GM18867 (cell line): ENCODE measurements at regions not wholly inside any gene's neighbourhood (a gene's known extent, or its start where the extent isn't known, plus 50 kb on each side); places are given as distances from the start of the nearest gene placed in this dataset.
"Not testable (repeated sequence)": the region's sequence is repeated elsewhere in the genome, so short reads cannot be mapped to it uniquely, and the experiment has no call there.

Experiments
- ATAC-seq: cut with Tn5 transposase; IDR thresholded peaks from one replicate; pipeline ENCODE4 v1.9.1; 2021; ENCODE audit warnings: mild to moderate bottlenecking, moderate library complexity; ENCODE audit not compliant: unreplicated experiment

DNA sequence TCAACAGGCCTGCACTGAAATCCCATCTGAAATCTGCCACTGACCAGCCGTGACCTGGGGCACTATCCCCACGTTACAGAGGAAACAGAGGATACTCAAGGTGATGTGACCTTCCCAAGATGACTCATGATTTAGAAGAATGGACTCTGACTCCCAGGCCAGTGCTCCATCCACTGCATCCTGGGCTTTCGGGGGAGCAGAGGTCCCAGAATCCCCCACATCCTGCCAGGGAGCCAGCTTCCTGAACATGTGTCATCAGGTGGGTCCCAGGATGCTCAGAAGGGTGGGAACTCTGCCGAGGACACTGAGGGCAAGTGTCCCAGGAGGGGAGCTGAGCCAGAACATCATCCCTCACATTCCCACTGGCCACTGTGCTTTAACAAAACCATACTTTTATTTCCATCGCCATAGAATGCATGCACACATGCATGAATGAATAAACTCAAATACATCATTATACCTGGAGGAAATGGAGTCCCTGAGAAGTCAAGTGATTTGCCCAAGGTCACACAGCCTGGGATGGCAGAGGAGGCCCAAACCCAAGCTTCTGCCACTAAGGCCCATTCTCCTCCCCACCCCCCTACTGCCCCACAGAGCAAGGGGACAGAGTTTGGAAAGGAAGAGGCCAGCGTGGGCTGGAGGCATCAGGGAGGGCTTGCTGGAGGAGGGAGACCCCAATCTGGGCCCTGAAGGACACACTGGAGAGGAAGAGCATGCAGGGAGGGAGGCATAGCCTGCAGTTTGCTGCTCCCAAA, 189.4 kb downstream of the MATN1 start:
- no peak for ATAC-seq

DNA sequence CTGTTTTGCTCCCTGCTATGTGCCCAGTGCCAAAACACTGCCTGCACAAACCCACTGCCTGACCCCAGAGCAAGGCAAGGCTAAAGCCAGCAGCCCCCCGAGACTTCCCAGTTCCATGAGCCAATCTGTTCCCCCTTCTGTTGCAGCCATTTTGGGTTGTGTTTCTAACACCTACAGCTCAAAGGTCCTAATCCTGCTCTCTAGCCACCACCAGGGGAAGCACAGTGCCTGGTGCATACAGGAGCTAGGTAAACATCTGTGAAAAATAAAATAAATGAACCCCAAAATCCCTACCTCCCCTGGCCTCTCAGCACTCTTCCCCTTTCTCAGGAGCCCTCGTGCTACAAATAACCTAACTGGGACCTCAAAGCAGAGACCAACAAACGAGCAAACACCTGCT, 190.2 kb downstream of the MATN1 start:
- no peak for ATAC-seq

DNA sequence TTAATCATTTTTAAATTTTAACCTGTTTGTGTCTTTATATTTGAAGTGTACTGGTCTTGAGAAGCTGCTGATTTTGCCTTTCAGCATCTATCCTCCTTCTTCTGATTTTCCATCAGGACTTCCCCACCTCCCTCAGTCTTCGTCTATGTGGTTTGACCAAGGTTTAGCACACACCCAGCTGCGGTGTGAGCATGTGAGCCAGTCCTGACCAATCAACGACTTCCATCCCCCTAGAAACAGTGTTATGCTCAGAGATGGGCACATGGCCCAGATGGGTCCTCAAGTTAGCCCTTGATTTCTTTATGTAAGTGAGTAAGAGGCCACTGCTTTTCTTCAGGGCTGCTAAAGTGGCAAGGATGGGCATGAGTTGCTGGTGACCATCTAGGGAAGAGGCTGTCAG, 190.8 kb downstream of the MATN1 start:
- no peak for ATAC-seq

DNA sequence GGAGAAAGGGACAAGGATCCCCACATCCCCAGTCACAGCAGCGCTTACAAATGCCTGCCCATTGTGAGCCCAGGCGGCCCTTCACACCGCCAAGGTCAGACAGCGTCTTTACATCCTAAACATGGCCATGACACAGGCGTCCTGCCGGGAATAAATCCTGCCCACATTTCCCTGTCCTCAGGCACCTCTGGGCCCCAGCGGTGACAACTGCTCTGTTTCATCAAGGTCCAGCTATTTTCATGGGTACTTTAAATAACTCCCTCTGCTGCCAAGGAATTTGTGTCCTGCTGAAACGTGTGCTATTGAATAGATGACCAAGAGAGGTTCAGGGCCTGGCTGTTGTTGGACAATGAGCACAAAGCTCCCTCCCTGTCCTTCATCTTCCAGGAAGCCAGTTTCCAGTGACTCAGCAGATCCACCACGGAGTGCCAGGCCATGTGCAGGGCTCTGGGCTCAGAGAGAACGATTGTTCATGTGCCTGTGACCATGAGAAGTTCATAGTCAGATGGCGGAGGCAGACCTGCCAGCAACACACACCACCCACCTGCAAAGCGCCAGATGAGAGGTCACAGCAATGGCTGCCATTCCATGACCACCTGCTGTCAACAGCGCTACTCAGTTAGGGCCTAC, 195.8 kb downstream of the MATN1 start:
- no peak for ATAC-seq

DNA sequence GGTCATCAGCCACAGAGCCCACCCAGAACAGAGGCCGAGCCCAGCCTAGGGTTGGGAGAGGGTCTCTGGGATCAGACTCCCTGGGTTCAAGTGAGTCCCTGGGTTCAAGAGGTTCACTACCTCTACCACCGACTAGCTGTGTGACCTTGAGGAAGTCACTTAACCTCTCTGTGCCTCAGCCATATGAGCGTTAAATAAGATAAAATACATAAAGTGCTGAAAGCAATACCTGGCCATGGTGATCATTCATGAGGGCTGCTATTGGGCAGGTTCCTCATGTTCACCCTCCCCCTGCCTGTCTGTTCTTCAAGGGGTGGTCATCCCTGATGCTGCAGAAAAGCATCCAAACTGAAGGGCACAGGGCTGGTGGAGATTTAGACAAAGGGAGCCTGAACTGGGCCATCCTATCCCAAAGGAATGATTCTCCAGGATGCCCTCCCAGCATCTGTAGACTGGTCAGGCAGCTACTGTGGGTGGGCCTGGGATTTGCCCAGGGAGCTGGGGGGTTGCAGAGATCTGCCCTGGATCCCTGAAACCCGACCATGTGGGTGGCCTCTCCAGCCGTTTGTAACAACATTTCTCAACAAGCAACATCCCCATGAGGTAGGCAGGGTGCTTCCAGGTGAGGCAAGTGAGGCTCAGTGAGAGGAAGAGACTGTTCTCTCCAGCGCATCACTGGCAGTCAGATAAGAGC, 196.6 kb downstream of the MATN1 start:
- no peak for ATAC-seq

DNA sequence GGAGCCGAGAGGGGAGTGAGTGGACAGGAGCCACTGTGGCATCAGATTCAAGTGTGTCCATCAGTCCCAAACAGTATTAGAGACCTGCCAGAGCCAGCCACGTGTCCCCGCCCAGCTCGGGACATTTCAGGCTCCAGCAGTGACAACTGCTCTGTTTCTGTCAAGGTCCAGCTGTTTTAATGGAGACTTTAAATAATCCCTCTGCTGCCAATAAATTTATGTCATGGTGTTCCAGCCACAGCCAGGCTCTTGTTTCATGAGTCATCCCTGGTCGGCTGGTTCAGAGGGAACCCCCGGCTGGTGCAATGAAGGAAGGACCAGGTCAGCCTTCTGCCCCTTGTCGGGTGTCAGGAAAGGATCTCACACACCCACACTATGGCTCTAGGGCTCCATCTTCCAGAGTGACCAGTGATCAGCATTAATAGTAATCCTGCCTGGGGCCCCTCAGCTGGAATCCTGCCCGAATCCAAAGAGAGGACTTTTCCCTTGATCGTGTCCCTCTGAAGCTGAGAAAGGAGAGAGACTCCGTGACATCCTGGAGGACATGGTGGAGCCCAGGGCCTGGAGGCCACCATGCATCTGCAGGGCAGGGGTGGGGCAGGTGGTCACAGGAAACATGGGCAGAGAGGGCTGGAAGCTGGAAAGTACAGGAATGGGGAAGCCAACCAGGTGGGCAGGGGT, 197.3 kb downstream of the MATN1 start:
- ATAC-seq, result no peak

DNA sequence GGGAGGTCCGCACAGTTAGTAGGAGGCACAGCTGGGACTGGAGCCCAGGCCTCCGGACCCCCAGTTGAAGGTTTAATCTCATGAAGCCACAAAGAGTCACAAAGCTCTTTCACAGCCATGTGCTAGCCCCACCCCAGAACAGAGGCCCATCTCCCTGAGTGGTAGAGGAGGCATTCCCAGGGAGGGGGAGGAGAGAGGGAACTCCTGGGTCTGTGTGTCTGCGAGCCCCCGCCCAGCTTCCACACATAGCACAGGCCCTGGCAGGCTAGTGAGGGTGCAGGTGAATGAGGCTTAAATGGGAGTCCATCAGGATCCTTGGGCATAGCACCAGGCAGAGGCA, 197.8 kb downstream of the MATN1 start:
- ATAC-seq, result no peak

DNA sequence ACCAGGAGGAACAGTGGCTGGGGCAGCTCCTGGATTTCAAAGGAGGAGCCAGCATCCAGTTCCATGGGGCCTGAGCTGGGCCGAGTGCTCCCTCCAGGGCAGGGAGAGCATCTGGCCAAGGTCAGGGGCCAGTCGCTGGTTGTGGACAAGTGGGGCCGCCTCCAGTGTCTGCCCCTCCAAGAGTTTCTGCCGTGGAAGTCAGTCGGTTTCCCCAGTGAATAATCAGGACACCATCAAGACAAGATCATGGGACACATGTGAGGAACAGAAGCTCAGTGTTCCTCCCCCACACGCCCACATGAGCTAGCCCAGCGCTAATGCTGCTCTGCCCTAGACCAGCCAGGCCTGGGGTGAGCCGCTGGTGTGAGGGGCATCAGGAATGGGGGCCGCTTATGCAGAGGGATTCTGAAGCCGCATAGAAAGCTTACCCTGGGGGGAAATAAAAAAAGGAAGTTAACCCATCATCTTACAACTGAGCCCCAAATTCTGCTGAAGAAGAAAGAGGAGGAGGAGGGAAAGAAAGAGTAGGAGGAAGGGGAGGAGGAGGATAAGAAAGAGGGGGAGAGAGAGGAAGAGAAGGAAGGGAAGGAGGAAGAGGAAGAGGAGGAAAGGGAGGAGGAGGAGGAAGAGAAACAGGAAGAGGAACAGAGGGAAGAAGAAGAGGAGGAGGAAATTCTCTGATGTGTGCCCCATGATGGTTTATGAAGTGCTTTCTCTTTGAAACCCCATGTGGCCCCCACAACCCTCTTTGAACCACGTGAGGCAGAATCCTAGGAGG, 198.4 kb downstream of the MATN1 start:
- ATAC-seq, result no peak

DNA sequence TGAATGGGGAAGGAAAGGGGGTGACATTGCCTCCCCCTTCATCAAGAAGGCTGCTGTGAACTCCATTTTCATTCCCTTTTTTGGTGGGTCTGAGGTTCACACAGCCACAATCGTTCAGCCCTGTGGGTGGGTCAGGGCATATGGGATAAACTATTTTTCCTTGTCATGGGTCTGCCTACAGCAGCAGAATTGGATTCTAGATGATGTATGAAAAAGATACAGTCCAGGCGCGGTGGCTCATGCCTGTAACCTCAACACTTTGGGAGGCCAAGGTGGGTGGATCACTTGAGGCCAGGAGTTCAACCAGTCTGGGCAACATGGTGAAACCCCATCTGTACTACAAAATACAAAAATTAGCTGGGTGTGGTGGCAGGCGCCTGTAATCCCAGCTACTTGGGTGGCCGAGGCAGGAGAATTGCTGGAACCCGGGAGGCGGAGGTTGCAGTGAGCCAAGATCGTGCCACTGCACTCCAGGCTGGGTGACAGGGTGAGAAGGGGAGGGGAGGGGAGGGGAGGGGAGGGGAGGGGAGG, 199.3 kb downstream of the MATN1 start:
- ATAC-seq, result not testable (repeated sequence)

DNA sequence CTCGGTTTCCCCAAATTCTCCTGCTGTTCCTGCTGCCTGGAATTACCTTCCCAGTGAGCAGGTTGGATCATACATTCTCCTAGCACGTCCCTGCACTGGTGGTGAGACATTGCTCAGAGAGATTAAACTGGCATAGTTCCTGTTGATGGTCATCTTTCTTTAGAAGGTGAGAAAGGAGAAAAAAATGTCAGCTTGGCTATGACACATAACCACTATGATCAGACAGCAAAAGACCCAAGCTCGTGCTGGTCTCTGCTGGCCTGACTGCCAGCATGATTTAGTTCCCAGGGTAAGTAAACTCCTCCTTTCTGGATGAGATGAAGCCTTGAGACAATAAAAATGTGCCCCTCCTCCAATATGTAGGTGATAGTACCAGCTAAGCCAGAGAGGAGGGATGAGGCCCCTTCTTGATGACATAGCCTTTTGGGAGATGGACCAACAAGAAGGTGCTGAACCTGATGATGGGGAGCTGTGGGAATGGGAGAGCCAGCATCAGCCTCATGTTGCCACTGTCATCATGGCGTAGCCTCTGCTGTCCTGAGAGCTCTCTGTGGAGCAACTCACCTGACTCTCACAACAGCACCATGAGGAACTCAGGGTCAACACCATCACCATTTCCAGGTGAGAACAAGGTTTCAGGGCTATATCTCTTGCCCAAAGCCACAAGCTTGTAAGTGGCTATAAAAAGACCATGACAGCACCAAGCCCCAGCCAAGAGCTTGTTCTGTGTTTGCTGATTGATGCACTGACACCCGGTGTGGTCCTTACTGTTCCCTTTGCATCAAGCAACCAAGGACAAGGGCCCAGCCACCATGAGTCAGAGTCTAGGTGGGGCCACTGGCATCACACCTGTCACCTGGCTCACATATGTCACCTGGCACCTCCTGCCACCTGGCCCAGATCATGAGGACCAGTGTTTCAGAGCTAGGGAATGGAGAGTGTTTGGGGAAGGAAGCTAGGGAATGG, 200.0 kb downstream of the MATN1 start:
- ATAC-seq, result no peak

DNA sequence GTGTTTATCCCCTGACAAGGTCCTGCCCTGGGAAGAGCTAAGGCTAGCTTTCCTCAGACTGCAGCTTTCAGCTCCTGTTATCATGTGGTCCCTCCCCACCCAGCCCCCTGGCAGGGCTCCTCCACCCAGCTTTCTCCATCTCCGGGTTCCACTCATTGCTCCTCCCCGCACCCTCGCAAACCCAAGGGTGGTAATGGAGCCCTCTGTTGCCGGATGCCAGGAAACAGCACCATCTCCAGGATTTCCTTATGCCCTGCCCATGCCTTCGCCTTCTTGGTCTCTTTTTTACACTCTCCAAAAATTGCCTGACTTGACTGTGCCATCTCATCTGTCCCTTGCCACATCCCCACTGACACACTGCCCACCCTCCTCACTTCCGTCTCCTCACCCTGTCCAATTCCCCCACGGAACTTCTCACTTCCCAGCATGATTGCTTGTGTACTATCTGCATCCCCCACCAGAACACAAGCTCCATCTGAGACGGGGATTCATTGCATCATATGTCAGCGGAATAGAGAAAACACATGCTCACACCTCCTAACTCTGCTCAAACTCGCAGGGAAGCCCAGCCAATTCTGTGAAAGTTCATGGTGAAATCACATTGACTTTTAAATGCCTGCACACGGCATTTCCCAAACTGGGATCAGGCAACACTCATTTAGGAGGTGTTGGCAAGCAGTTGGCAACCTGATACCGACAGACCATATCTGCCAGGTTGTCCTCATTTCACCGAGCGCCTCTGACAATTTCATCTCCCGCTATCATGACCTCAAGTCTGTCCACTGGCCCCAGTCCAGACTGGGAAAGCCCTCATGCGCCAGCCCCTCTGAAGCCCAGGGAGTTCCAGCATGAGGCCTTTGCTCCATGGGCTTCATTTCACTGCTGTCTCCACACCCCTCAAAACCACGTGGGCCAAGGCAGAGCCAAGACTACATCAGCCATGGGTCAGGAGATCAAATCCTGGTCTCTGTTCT, 201.1 kb downstream of the MATN1 start:
- no peak for ATAC-seq

DNA sequence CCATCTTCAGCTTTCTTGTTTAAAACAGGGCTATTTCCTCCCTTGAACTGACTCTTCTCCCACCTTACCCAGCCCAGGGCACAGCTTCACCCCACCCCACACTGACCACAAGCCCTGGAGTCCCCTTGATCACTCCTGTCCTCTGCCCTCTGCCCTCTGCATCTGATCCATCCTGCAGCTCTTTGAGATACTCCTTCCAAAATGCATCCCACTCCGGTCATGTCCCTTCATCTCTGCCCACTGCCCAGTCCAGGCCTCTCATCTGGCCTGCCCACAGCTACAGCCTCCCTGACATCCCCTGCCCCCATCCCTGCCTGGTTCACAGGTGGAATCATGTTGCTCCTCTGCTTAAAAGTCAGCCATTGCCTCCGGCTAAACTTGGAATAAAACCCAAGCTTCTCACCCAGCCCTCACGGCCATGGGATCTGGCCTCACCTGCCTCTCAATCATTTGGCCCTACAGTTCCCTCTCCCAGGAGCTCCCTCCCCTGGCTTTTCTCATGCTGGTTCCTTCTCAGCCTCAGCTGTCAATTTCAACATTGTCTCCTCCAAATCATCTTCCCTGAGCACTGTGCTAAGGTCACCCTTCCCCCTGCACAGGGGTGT, 202.0 kb downstream of the MATN1 start:
- no peak for ATAC-seq

DNA sequence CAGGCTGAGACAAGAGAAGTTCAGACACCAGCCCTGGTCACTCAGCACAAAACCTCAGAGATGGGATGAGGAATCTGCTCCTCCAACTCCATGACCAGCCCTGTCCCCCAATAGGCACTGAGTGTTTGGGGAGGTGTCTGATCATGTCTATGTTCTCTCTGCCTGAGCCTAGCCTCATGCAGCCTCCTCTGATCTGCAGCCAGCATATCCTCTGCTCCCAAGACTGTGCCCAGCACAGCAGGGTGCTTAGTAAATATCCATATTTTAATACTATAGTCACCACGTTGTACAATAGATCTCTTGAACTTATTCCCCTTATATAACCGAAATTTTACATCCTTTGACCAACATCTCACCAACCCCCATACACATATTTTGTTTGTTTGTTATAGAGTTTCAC, 202.9 kb downstream of the MATN1 start:
- no peak for ATAC-seq

DNA sequence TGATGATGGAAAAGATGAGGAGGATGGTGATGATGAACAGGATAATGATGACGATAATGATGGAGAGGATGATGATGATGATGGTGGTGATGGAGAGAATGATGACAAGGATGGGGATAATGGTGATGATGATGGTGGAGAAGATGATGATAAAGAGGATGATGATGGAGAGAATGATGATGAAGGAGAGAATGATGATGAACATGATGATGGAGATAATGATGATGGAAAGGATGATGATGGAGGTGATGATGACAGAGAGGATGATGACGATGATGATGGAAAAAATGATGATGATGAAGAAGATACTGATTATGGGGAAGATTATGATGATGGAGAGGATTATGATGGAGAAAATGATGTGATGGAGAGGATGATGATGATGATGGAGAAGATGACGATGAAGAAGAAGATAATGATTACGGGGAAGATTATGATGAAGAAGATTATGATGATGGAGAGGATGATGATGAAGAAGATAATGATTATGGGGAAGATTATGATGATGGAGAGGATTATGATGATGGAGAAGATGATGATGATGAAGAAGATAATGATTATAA, 204.1 kb downstream of the MATN1 start:
- no peak for ATAC-seq

DNA sequence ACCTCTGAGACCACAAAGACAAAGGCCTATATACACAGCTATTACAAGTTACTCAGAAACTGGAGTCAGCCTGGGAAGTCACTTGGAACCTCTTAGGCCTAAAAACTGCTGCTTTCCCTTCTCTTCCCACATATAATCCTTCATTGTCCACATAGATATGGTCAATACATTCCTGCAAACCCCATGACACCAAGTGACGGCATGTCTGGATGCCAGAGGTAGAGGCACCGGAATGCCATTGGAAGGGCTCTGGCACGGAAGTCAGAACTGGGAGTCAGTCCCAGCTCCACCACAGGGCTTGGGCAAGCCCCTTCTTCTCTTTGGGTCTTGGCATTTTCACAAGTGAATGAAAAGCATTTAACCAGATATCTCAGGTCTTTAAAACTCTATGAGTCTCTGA, 204.7 kb downstream of the MATN1 start:
- no peak for ATAC-seq

DNA sequence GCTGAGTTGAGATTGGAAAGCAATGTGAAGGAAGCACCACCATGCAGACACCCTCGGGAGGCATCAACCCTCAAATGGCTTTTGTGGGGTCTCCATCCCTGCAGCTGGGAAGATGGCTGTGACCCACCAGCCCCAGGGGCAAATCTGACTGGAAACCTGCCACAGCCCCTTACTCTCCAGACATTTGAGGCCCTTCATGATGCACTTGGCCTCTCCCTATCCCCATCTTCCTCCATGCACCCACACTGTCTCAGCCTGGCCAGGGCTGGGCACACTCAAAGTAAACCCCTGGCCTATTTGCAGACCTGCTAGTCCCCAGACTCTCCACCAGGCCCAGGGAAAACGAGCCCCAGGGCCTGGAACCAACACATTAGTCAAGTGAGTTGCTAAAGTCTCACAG, 205.2 kb downstream of the MATN1 start:
- no peak for ATAC-seq

DNA sequence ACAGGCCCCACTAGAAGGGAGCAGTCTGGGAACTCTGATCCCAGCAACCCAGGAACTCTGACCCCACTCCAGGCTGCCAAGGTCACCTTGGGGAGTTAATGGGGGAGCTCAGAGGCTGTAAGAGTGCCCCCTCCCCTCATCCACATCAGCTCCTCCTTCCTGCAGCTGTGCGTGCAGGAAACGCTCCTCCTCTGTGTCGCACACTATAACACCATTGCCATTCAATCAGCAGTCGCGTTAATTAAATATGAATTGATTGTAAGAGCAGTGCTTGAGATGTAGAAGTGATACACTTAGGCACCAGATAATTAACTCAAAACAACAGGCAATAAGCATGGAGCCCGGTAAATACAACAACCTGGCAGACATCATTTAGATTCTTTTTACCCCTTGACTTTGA, 205.7 kb downstream of the MATN1 start:
- ATAC-seq, result not testable (repeated sequence)

DNA sequence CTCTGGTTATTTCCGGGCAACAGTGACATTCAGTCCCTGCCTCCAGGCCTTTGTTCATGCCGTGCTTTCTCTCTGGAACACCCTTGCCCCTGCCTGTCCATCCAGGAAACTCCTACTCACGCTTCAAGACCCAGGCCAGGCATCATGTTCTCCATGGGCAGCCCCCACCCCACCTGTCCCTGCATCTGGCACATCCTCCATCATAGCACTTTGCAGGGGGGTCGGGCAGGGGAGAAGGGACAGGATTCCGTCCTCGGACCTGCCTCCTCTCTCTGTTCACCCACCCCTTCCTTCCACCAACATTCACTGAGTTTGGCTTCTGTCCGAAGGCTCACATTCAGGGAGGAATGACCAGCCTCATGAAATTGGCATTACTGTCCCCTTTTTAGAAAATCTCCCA, 206.1 kb downstream of the MATN1 start:
- not testable (repeated sequence) for ATAC-seq
